ENCODE measurements at regions not wholly inside any gene's neighbourhood (a gene's known extent, or its start where the extent isn't known, plus 50 kb on each side); places are given as distances from the start of the nearest gene placed in this dataset.

DNA sequence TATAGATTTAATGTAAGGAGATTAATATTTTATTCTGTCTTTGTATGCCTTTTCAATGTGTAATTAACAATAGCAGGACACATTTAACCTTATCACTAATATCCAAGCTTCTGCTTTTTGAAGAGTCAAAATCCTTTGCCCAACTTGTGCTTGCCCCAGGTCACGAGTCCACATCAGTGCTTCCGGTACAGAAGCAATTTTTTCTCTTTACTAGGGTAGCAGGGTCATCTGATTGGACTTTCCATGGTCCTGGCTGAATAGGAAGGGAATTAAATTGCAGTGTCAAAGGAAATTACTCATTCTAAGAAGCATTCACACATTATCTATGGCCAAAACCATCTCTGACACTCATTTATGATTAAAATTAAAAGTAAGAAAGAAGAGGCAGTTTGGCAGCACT, 460.5 kb upstream of the ADGRL2 start:
- Histone ChIP-seq H3K4me1 (peaks cover 0 to 18% (median 4%) of the 10 kb centered on the region in 4 donors), H3K4me3 (no peak overlapping the region), H3K36me3 (no peaks in the 10 kb centered on the region), H3K27ac (no peak overlapping the region), H3K27me3 (no peaks in the 10 kb centered on the region), H3K9me3 (no peaks in the 10 kb centered on the region)
- TF ChIP-seq, protein P1, sequence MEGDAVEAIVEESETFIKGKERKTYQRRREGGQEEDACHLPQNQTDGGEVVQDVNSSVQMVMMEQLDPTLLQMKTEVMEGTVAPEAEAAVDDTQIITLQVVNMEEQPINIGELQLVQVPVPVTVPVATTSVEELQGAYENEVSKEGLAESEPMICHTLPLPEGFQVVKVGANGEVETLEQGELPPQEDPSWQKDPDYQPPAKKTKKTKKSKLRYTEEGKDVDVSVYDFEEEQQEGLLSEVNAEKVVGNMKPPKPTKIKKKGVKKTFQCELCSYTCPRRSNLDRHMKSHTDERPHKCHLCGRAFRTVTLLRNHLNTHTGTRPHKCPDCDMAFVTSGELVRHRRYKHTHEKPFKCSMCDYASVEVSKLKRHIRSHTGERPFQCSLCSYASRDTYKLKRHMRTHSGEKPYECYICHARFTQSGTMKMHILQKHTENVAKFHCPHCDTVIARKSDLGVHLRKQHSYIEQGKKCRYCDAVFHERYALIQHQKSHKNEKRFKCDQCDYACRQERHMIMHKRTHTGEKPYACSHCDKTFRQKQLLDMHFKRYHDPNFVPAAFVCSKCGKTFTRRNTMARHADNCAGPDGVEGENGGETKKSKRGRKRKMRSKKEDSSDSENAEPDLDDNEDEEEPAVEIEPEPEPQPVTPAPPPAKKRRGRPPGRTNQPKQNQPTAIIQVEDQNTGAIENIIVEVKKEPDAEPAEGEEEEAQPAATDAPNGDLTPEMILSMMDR (IDR thresholded peaks at IDR 0.05), result no peak
- DNase-seq, result no peak
- intact Hi-C loops (cut with DNase I; ENCODE audit: low total_unique reads), result no loop called here

DNA sequence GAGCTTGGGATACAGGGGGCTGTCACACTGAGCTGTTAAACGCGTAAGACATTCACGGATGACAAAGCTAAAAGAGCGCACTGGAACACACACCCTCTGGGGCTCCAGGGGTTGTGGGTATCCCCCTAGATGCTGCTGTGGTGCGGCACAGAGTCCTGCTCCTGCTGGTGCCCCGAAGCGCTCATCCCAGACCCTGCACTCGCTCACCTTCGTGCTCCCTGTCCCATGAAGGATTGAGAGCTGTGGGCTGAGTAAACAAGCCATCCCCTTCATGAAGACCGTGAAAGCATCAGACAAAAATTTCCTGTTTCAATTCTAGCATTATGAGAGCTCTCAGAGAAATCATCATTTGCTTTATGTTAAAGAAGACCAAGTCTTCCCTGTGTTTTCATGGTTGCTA, 463.5 kb upstream of the ADGRL2 start:
- Histone ChIP-seq H3K27me3 (no peaks in the 10 kb centered on the region), H3K36me3 (no peaks in the 10 kb centered on the region), H3K27ac (no peak overlapping the region), H3K4me1 (peaks cover 0 to 16% (median 4%) of the 10 kb centered on the region in 4 donors), H3K4me3 (no peak overlapping the region), H3K9me3 (no peaks in the 10 kb centered on the region)
- TF ChIP-seq, protein P1 (IDR thresholded peaks at IDR 0.05), result no peak
- intact Hi-C loops (cut with DNase I; ENCODE audit: low total_unique reads), result no loop called here
- DNase-seq, result no peak

GRCh38 chr1:81335876-81336275, 464.9 kb upstream of the ADGRL2 start:
- Histone ChIP-seq H3K9me3 (no peaks in the 10 kb centered on the region), H3K27me3 (no peaks in the 10 kb centered on the region)

GRCh38 chr1:81330521-81330920, 470.2 kb upstream of the ADGRL2 start:
- intact Hi-C loops (cut with DNase I; ENCODE audit: low total_unique reads), result no loop called here
- Histone ChIP-seq H3K27me3 (no peaks in the 10 kb centered on the region), H3K9me3 (no peaks in the 10 kb centered on the region), H3K4me3 (no peak overlapping the region), H3K27ac (no peak overlapping the region), H3K36me3 (no peaks in the 10 kb centered on the region), H3K4me1 (no peaks in the 10 kb centered on the region)
- no peak for DNase-seq
- TF ChIP-seq, protein P1 (IDR thresholded peaks at IDR 0.05), result no peak

More at GRCh38 chr1:81335876-81336275, 464.9 kb upstream of the ADGRL2 start:
- intact Hi-C loops (cut with DNase I; ENCODE audit: low total_unique reads), result no loop called here
- Histone ChIP-seq H3K4me1 (peaks cover 0 to 3% (median 1%) of the 10 kb centered on the region in 4 donors), H3K27ac (no peak overlapping the region), H3K4me3 (no peak overlapping the region), H3K36me3 (no peaks in the 10 kb centered on the region)
- DNase-seq, result no peak
- TF ChIP-seq, protein P1 (IDR thresholded peaks at IDR 0.05), result no peak

DNA sequence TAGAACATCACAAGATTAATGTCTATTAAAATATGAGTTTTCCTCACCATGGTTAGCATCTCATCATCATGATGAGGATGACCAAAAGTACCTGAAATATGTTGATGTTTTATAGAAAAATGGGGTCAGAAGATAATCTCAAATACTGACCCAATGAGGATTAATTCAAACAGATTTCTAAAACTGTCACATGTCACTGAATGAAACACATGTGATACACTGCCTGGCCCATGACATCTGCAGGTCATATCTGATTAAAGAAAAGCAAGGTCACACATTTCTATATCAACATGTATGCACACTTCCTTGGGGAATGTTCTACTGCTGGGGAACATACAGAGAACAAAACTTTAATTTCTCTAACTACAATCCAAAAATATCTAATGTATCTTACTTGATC, 470.6 kb upstream of the ADGRL2 start:
- no peaks in the 10 kb centered on the region for H3K36me3 ChIP-seq

More for the DNA sequence above, 470.6 kb upstream of the ADGRL2 start:
- DNase-seq, result no peak
- Histone ChIP-seq H3K27ac (no peak overlapping the region), H3K4me3 (no peak overlapping the region), H3K27me3 (no peaks in the 10 kb centered on the region), H3K4me1 (no peaks in the 10 kb centered on the region), H3K9me3 (no peaks in the 10 kb centered on the region)
- intact Hi-C loops (cut with DNase I; ENCODE audit: low total_unique reads), result no loop called here
- TF ChIP-seq, protein P1 (IDR thresholded peaks at IDR 0.05), result no peak

Data from tibial artery (tissue), 4 donors.